GM21717 (cell line): ENCODE measurements at regions not wholly inside any gene's neighbourhood (a gene's known extent, or its start where the extent isn't known, plus 50 kb on each side); places are given as distances from the start of the nearest gene placed in this dataset.

ENCODE experiments used
- ATAC-seq: cut with Tn5 transposase; IDR thresholded peaks from one replicate; pipeline ENCODE4 v1.9.1; 2021; ENCODE audit warnings: mild to moderate bottlenecking, moderate library complexity; ENCODE audit not compliant: unreplicated experiment

GRCh38 chr2:145090841-145091761 lies 571.2 kb upstream of the ZEB2 start:
- ATAC-seq, result no peak

- ATAC-seq, result no peak
Observed at GRCh38 chr2:145088756-145089155, 568.8 kb upstream of the ZEB2 start.

DNA sequence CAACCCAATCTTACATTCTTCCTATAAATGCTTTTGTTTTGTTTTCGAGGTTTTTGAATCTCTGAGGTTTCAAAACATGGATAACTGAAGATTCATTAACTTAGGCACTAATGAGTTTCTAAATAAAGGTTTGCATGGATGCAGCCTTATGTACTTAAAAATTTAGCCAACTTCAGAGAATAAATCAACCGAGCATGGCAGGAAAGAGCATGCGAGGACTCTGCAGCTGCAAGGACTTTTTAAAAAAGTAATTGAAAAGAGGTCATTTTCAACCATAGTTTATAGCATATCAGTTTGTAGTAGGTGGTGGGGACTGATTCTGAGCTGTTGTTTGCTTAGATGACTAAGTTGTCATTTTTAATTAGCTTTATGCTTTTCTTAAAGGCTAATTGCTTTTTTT lies 567.0 kb upstream of the ZEB2 start:
- ATAC-seq, result no peak

GRCh38 chr2:145085612-145086011 lies 565.7 kb upstream of the ZEB2 start:
- ATAC-seq, result no peak

DNA sequence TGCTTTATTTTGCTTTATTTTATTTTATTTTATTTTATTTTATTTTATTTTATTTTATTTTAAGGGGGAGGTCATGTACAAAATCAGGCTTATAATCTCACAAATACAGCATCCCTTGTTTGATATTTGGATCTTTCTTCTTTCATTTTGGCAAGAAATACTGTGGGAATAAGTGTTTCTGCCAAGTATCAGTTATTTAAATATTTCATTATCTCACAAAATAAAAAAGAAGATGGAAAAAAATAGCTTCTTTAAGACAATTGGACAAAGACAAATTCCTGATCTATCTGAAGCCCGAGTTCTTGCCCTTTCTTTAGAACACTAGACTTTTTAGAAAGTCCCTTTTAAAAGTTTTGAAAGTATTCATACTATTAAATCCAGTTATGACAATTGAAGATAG lies 560.5 kb upstream of the ZEB2 start:
- ATAC-seq, result no peak

DNA sequence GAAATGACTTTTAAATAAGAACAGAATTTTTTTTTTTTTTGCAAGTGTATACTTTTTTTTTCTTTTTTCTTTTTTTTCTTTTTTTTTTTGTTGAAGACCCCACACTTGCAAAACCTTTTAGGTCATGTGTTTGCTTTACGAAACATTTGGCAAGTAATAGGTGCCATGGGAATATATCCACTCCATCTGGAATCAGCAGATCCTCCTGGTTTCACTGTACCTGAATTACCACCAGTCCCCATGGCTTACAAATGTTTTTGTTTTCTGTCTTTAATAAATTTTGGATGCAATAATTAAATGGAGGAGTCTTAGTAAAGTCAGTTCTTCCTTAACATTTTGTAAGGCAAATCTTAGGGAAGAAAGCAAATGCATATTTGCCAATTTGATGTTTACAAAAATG lies 559.7 kb upstream of the ZEB2 start:
- no peak for ATAC-seq

DNA sequence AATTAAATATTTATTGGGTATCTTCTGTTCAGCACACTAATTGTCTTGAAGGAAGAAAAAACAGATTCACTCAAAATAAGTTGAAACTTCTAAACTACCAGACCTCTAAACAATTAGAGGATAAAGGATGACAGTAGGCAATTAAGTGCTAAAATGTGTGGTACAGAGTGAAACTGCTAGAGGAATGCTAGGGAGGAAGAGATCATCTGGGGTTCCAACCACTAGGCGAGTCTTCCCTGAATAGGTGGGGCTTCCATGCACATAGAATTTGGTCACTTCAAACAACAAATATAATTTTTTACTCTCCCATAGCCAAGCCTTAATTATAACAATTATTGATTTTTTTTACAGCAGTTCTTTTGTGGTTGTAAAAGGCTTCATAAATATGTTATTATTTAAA lies 559.0 kb upstream of the ZEB2 start:
- no peak for ATAC-seq

DNA sequence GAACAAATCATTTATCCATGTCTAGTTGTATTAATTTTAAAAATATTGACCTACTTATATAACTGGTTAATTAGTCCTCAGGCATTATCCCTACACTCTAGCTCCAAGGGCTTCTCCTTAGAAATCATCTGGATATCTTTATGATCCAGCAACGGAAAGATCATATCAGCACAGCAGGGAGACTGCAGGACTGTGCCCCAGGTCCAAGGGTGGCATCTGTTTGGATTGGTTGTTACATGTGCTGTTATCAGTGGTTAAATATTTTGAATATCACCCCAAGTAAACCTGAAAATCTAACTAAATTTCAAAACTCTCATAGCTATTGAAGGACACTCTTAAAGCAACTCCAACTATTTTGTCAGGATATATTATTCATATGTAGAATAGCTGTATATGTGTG lies 556.2 kb upstream of the ZEB2 start:
- no peak for ATAC-seq

DNA sequence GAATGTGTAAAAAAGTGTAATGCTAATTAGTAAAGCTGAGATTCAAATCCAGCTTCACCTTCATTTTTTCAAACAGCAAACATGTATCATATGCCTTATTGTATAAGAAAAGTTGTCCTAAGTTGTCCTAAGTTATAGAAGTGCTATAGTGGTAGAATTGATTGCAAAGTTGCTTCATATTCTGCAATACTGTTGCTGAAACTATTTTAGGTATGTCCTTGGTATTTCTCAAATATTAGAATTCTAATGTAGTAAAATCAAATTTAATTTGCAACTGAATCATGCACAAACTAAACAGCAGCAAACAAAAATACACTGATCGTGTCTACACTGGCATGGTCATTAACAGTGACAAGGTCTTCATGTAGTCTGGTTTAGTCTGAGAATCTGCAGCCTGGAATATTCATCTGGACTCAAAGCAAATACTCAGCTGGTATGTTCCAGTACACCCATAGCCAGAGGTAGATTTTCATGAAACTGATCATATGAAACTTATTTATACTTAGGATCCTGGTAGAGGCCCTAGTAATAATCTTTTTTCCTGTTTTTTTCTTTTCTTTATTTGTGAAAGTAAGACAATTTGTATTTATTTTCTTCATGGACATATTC lies 555.6 kb upstream of the ZEB2 start:
- ATAC-seq, result no peak

GRCh38 chr2:145070703-145071102 lies 550.8 kb upstream of the ZEB2 start:
- ATAC-seq, result no peak

DNA sequence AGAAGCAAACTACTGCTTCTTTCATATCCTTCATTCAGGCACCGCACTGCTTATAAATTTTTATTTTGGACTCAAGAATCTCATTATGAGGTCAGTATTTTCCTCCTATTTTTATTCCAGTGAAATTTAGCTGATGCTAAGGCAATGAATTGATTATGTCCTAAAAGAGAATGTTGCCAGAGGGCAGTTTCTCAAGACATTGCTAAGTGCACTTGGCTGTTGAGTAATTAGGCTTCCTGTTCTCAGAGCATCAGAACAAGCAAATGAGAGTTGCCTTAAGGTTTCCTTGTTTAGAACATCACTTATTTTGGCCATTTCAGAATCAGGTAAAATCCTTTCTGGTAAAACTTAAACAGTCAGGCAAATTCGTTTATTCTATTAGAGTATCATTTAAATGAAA lies 548.6 kb upstream of the ZEB2 start:
- no peak for ATAC-seq

DNA sequence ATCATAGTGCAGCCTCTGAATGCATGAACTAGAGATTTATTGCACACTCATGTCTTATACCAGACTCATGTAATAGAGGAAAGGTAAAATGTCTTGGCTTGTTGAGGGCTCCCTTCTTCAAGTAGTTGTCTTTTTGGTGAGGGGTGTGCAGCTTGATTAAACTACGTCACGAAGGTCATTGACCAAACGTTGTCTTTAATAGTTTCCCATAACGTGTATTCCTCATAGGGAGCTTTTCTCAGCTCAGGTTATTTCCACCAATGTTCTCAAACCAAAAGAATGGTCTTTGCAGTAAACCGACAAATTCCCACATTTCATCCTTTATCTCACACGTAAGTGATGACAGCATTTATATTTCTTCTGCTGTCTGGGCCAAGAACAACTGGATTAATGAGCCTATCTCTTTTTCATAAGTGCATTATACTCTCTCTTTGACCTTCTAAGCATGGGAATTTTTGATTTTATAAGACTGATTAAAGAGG lies 547.7 kb upstream of the ZEB2 start:
- ATAC-seq, result no peak

DNA sequence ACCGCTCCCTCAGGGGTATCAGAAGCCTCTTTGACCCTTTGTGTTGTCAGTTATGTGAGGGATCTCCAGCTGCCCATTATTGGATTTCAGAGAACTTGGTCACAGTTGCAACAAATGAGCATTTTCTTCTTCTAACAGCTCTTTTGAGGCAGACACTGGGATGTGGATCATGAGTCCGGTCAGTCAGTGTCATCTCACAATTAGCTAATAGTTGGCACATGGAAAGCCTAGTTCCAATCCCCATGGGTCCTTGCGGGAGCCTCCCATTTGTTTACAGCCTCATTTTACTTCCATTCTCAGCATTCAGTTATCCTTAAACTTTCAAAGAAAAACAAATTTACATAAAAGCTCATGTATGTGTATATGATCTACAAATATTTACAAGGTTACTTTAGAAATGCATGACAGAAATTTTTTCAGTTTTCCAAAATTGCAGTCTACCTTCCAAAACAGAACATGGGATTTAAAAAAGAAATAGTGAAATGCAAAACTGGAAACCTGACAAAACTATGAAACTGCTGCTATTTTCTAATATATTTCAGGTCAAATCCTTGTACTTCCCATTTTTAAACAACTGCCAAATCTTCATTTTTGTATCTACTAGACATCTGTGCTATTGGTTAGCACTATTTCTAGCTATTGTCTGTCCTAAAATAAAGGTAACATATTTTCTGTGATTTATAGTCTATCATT lies 547.1 kb upstream of the ZEB2 start:
- no peak for ATAC-seq

DNA sequence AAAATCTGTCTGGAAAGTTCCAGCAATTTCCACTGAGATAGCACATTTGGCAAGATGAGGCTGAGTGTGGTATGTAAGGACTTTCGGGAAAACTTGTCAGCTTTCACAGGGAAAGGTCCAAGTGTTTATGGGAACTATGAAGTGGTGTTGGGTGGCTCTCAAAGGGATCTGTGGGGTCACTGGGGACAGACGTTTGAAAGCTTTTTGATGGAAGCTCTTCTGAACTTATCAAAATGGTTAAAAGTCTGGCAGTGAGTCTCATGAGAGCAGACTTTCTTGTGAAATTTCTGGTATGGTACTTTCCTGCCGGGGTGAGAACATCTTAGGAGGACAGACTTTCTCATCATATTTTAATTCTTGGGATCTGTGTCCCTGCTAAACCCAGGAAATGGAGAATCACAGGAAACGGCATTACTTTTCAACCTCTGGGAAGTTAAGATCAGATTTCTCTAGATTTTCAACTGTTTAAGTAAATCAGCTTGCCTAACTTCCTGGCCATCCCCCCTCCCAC lies 546.3 kb upstream of the ZEB2 start:
- ATAC-seq, result no peak

- ATAC-seq, result no peak
Observed at GRCh38 chr2:145065342-145065741, 545.4 kb upstream of the ZEB2 start.

DNA sequence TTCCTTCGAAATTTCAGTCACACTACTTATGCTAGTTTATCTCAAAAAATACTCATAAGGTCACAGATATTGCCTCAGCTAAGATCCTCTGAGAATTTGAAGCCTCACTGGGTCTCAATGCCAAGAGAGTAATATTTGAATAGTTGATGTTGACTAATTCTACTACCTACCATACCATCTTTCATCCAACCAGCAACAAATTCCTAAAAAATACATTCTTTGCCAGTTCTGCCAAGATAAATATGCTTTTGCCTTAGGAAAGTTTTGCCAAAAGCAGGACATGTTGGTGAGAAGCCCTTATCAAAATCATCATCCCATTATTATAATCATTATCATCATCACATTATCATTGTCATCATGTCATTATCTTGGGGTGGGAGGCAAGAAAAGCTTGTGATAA lies 544.6 kb upstream of the ZEB2 start:
- no peak for ATAC-seq

DNA sequence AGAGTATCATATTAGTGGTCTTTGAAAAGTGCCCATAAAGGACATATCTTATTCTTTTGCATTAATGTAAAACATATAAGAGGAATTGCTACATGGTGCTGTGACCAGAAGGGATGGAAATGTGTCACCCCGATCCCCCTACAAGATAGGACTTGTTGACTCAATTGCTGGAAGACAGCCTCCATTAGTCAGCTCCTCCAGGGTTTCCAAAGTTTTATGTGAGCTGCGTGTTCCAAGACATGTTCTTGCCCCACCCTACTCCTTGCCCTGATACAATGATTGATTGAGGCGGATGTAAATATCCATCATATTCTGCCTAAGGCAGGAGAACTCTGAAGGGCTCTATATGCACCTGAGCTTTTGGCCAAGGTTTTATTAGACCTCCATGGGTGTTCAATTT lies 541.0 kb upstream of the ZEB2 start:
- no peak for ATAC-seq

- no peak for ATAC-seq
Observed at GRCh38 chr2:145059914-145060313, 540.0 kb upstream of the ZEB2 start.

GRCh38 chr2:145059343-145059742 lies 539.4 kb upstream of the ZEB2 start:
- no peak for ATAC-seq

DNA sequence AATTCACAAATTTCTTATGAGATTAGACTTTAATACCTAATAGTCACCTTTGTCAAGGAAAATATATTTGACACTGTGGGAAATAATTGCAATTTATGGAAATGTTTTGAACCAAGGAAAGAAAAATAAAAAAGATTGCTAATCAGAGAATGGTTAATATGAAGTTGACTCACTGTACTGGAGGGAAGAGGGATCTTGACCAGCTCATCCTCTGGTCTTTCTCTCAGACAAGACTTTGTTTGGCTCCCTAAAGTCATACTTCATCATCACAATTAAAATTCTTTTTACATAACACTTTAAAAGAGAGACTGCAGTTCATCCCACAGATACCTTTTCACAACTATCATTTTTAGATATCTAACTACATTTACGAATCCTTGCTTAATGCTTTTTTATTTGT lies 538.5 kb upstream of the ZEB2 start:
- no peak for ATAC-seq

DNA sequence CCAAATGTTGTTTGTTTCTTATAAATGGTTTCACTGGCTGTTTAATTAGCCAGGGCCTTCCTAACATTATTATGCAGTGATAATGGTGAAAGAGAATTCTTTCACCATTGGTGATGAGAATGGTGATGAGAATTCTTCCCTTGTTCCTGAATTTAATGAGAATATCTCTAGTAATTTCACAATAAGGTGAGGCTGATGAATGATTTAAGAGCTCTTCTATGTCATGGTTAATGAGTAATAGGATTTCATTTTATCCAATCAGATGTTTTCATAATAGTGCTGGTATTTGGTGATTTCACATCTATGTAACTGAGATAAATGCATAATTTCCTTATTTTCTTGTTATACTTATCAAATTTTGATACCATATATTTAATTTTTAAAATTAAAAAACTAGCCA lies 535.7 kb upstream of the ZEB2 start:
- no peak for ATAC-seq

- ATAC-seq, result no peak
Observed at GRCh38 chr2:145050134-145050533, 530.2 kb upstream of the ZEB2 start.
